ENCODE measurements at regions not wholly inside any gene's neighbourhood (a gene's known extent, or its start where the extent isn't known, plus 50 kb on each side); places are given as distances from the start of the nearest gene placed in this dataset.

- Histone ChIP-seq H3K4me3 (ENCODE audit: low read depth, low read length) (no peak overlapping the region), H3K9me3 (ENCODE audit: control insufficient read depth, insufficient read depth, low read length) (no peaks in the 10 kb centered on the region), H3K27ac (ENCODE audit: low read depth, low read length) (no peak overlapping the region), H3K27me3 (ENCODE audit: control insufficient read depth, insufficient read depth, low read length) (no peaks in the 10 kb centered on the region)
- no peak for DNase-seq (ENCODE audit: low read depth, low spot score)
- TF ChIP-seq, protein P1, sequence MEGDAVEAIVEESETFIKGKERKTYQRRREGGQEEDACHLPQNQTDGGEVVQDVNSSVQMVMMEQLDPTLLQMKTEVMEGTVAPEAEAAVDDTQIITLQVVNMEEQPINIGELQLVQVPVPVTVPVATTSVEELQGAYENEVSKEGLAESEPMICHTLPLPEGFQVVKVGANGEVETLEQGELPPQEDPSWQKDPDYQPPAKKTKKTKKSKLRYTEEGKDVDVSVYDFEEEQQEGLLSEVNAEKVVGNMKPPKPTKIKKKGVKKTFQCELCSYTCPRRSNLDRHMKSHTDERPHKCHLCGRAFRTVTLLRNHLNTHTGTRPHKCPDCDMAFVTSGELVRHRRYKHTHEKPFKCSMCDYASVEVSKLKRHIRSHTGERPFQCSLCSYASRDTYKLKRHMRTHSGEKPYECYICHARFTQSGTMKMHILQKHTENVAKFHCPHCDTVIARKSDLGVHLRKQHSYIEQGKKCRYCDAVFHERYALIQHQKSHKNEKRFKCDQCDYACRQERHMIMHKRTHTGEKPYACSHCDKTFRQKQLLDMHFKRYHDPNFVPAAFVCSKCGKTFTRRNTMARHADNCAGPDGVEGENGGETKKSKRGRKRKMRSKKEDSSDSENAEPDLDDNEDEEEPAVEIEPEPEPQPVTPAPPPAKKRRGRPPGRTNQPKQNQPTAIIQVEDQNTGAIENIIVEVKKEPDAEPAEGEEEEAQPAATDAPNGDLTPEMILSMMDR (IDR thresholded peaks at IDR 0.05; ENCODE audit: low read depth, low read length), result no peak
- POLR2A ChIA-PET, result no interaction called here
- CTCF ChIA-PET, result interaction anchor here (0.6 to 1.6 kb wide), 3 partner anchors 80 to 1094 kb away, joined by 3 to 5 read pairs (median 3); no protein-coding TSS in a partner anchor
These were observed 430.7 kb upstream of the ARGLU1 start for GRCh38 chr13:106998664-106999063.

DNA sequence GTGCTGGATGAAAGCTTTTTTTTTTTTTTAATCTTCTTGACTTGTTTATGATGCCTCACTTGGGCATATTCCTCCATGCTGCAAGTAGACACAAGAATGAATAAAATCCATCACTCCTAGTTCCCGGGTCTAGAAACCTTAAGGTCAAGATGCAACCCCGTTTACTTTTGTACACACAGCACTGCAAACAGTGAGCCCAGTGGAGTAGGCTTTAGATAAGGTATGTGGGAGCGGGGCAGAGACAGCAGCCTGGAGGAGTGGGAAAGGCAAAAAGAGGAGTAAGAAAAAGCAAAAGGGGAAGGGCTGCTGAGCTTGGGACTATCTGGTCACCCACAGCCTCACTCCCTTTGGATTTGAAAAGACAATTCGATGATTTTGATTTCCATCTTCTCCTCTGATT lies 429.8 kb upstream of the ARGLU1 start:
- TF ChIP-seq, protein P1 (IDR thresholded peaks at IDR 0.05; ENCODE audit: low read depth, low read length), result no peak
- Histone ChIP-seq H3K9me3 (ENCODE audit: control insufficient read depth, insufficient read depth, low read length) (no peaks in the 10 kb centered on the region), H3K27me3 (ENCODE audit: control insufficient read depth, insufficient read depth, low read length) (no peaks in the 10 kb centered on the region), H3K27ac (ENCODE audit: low read depth, low read length) (no peak overlapping the region), H3K4me3 (ENCODE audit: low read depth, low read length) (no peak overlapping the region)
- ChIA-PET POLR2A (no interaction called here), CTCF (interaction anchor here (1.6 kb wide), 1 partner anchor 378 kb away, joined by 5 read pairs; no protein-coding TSS in a partner anchor)
- DNase-seq (ENCODE audit: low read depth, low spot score), result no peak

- Histone ChIP-seq H3K27me3 (ENCODE audit: control insufficient read depth, insufficient read depth, low read length) (no peaks in the 10 kb centered on the region), H3K9me3 (ENCODE audit: control insufficient read depth, insufficient read depth, low read length) (no peaks in the 10 kb centered on the region), H3K4me3 (ENCODE audit: low read depth, low read length) (no peak overlapping the region), H3K27ac (ENCODE audit: low read depth, low read length) (no peak overlapping the region)
- no peak for DNase-seq (ENCODE audit: low read depth, low spot score)
- TF ChIP-seq, protein P1 (IDR thresholded peaks at IDR 0.05; ENCODE audit: low read depth, low read length), result no peak
- CTCF ChIA-PET, result interaction anchor here (1.6 kb wide), 1 partner anchor 377 kb away, joined by 5 read pairs; no protein-coding TSS in a partner anchor
- POLR2A ChIA-PET, result interaction anchor here (0.6 kb wide), 1 partner anchor 1279 kb away, joined by 6 read pairs; no protein-coding TSS in a partner anchor
These were observed 429.1 kb upstream of the ARGLU1 start for GRCh38 chr13:106996867-106997618.

DNA sequence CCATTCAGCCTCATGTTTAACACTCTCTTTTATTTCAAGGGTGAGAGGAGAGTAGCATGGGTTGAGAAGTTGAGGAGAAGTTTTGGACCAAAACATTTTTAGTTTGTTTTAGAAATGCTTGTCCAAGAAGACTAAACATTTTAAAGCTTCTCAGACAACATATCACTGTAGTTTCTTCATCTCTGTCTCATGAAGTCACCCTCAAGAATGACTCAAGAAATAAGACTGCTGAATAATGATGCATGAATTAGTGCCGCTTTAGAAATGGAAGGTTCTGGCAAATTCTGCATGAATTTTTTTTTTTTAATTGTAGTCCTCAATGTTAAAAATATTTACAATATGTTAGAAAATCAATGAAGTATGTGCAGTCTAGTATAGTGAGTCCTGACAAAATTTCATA lies 422.7 kb upstream of the ARGLU1 start:
- H3K27me3 ChIP-seq (ENCODE audit: control insufficient read depth, insufficient read depth, low read length), result no peaks in the 10 kb centered on the region
- no peaks in the 10 kb centered on the region for H3K9me3 ChIP-seq (ENCODE audit: control insufficient read depth, insufficient read depth, low read length)
- TF ChIP-seq, protein P1 (IDR thresholded peaks at IDR 0.05; ENCODE audit: low read depth, low read length), result no peak
- CTCF ChIA-PET, result no interaction called here
- no peak overlapping the region for H3K4me3 ChIP-seq (ENCODE audit: low read depth, low read length)
- POLR2A ChIA-PET, result no interaction called here
- no peak for DNase-seq (ENCODE audit: low read depth, low spot score)
- no peak overlapping the region for H3K27ac ChIP-seq (ENCODE audit: low read depth, low read length)

GRCh38 chr13:106989876-106990275 lies 421.9 kb upstream of the ARGLU1 start:
- DNase-seq (ENCODE audit: low read depth, low spot score), result no peak
- TF ChIP-seq, protein P1 (IDR thresholded peaks at IDR 0.05; ENCODE audit: low read depth, low read length), result no peak
- H3K27me3 ChIP-seq (ENCODE audit: control insufficient read depth, insufficient read depth, low read length), result no peaks in the 10 kb centered on the region
- H3K4me3 ChIP-seq (ENCODE audit: low read depth, low read length), result no peak overlapping the region
- no peaks in the 10 kb centered on the region for H3K9me3 ChIP-seq (ENCODE audit: control insufficient read depth, insufficient read depth, low read length)
- H3K27ac ChIP-seq (ENCODE audit: low read depth, low read length), result no peak overlapping the region
- CTCF ChIA-PET, result no interaction called here
- POLR2A ChIA-PET, result no interaction called here
